Stimulated activated naive CD4-positive, alpha-beta T cell (primary cell): ENCODE measurements at regions not wholly inside any gene's neighbourhood (a gene's known extent, or its start where the extent isn't known, plus 50 kb on each side); places are given as distances from the start of the nearest gene placed in this dataset.

Experiments used
- DNase-seq, 6 experiments: peaks; one replicate each; lab custom pipeline; 2025; lab: John Stamatoyannopoulos, UW

- DNase-seq: no peak
Observed at GRCh38 chr15:46709460-46710083, 1007.7 kb upstream of the SEMA6D start.

GRCh38 chr15:46710401-46710960, 1006.8 kb upstream of the SEMA6D start:
- no peak for DNase-seq

DNA sequence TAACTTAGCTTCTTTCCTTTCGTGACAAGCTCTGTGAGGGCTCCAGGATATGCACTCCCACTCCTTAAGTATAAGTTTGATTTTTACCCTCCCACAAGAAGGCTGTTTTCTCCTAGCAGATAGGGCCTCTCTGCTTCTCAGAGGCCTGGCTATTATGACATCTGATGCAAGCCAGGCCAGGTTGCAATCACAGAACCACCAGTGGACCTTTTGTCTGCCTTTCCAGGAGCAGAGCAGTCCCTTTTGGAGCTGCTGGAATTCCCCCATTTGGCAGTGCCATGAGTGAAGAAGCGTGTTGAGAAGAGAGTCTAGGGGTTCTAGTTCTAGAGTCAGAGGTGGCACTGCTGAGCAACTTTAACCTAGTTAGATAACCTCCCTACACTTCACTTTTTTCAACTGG, 1004.3 kb upstream of the SEMA6D start:
- no peak for DNase-seq

DNA sequence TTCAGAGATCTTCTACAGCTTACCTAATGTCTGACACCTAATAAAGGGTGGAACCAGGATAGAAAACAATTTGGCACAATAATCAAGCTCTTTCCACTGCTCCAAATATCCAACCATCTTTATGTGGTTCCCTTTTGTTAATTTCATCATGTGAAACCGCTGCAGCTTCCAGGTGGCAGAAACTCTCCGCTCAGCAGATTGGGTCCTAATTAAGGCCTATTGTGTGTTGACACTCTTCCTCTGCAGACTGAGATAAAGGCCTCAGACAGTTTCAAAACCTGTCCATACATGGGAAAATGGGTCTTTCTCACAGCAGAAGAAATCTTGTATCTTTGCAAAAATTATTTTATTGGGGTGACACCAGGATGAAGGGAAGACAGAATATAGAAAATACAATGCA, 1002.4 kb upstream of the SEMA6D start:
- DNase-seq: no peak

DNA sequence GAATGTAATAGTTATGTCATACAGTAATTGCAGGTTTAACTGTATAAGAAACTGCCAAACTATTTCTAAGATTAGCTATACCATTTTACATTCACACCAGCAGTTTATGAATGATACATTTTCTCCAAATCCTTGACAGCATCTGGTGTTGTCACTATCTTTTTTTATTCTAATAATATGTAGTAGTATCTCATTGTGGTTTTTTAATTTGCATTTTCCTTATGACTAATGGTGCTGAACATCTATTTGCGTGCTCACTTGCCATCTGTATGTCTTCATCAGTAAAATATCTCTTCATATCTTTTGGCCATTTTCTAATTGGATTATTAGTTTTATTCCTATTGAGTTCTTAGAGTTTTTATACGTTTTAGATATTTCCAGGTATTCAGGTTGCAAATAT, 994.0 kb upstream of the SEMA6D start:
- no peak for DNase-seq

- no peak for DNase-seq
Observed at GRCh38 chr15:46732060-46732459, 985.2 kb upstream of the SEMA6D start.

DNA sequence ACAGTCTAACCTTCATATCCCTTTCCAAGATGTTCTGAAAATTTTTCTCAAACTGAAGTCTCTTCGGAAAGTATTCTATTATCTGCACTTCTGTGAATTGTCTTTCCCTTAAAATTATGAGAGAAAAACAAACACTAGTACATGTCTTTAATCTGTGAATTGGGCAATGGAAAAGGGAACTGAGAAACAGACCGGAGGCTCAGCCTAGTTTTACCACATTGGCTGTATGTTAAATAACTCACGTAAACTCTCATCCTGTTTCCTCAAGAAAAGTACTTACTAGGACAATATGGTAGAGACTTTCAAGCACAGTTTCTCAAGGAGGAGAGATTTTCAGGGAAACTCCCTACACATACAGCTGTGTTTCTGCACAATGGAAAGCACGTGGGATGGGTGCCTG, 982.2 kb upstream of the SEMA6D start:
- DNase-seq: no peak

GRCh38 chr15:46751303-46751702, 966.0 kb upstream of the SEMA6D start:
- DNase-seq: no peak

GRCh38 chr15:46753946-46754345, 963.4 kb upstream of the SEMA6D start:
- DNase-seq: no peak

GRCh38 chr15:46763091-46763490, 954.2 kb upstream of the SEMA6D start:
- no peak for DNase-seq

GRCh38 chr15:46764851-46765250, 952.5 kb upstream of the SEMA6D start:
- DNase-seq: no peak

DNA sequence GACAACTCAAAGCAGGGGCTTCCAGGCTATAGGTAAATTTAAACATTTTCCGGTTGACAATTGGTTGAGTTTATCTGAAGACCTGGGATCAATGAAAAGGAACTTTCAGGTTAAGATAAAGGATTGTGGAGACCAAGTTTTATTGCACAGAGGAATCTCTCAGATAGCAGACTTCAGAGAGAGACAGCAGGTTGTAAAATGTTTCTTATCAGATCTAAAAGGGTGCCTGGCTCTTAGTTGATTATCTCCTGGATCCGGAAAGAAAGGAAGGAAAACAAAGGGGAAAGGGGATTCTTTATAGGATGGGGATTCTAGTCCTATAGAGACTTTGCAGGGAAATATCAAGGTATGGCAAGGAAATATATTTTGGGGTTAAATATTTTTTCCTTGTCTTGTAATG, 951.3 kb upstream of the SEMA6D start:
- DNase-seq: no peak

DNA sequence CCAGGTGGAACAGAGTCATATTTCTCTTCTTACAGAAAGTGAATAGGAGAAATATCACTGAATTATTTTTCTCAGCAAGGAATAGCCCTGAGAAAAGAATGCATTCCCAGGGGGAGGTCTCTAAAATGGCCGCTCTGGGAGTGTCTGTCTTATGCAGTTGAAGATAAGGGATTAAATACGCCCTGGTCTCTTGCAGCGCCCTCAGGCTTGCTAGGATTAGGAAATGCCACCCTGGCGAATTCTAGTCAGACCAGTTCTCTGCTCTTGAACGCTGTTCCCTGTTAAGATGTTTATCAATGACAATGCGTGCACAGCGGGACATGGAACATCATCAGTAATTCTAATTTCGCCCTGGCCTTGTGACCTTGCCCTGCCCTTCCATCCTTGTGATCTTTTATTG, 949.0 kb upstream of the SEMA6D start:
- DNase-seq: no peak

DNA sequence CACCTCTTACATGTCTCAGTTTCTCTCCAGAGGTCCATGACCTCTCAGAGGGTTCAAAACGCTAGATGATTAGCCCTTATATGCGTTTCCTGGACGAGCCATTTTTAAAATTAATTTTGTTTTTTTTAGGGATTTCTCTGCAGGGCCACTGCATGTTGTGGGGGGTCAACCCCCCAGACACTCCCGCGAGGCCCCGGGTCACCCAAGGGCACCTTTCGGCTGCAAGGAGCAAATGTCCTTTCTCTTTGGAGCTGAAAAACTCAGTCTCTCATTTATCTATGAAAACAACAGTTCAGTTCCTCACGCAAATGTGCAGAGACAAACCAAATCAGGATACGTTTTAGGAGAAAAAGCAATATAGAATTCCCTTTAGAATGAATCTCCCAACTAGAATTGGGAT, 944.3 kb upstream of the SEMA6D start:
- no peak for DNase-seq

DNA sequence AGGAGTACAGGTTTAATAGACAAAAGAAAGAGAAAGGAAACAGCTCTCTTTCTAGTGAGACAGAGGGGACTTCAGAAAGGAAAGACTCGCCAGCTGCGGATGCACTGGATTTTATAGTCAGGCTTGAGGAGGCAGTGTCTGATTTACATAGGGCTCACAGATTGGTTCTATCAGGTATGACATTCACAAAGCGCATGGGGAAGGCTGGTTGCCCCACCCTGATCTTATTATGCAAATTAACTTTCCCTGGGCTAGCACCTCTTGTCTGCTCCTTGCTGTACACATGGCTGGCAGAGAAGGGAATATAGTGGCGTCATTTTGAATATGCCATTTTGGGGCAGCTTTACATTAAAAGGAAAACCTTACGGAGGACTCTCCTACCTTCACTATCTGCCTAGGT, 938.4 kb upstream of the SEMA6D start:
- DNase-seq: no peak

- DNase-seq: no peak
Observed at GRCh38 chr15:46786590-46787285, 930.6 kb upstream of the SEMA6D start.

DNA sequence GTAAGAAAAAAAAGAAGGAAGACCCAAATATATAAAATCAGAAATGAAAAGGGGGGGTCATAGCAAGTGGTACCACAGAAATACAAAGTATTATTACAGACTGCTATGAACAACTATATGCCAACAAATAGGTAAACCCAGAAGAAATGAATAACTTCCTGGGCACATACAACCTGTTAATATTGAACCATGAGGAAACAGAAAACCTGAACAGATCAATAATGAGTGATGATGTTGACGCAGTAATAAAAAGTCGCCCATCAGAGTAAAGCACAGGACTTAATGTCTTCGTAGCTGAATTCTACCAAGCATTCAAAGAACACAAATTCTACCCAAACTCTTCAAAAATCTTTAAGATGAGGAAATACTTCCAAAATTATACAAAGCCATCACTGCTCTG, 921.6 kb upstream of the SEMA6D start:
- DNase-seq: no peak

GRCh38 chr15:46808834-46809233, 908.5 kb upstream of the SEMA6D start:
- DNase-seq: no peak

- no peak for DNase-seq
Observed at GRCh38 chr15:46815240-46815639, 902.1 kb upstream of the SEMA6D start.

GRCh38 chr15:46815765-46816164, 901.5 kb upstream of the SEMA6D start:
- no peak for DNase-seq

GRCh38 chr15:46848704-46849103, 868.6 kb upstream of the SEMA6D start:
- no peak for DNase-seq

DNA sequence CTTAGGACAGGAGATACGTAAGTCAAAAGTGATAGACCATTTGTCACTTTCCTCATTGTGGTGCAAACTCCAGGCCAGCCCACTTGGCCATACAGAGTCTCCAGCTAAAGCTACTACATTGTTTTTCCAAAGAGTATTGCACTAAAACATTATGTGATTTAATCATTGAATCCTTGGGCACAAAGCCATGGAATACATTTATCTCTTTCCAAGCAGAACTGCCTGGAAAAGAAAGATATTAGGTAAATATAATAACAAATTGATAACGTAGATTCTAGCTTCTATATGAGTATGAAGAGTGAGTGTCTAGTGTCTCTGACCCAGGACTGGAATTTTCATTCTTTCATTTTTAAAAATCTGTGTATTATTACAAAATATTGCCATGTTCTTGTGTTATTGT, 863.7 kb upstream of the SEMA6D start:
- DNase-seq: no peak

- no peak for DNase-seq
Observed at GRCh38 chr15:46854564-46854963, 862.7 kb upstream of the SEMA6D start.

DNA sequence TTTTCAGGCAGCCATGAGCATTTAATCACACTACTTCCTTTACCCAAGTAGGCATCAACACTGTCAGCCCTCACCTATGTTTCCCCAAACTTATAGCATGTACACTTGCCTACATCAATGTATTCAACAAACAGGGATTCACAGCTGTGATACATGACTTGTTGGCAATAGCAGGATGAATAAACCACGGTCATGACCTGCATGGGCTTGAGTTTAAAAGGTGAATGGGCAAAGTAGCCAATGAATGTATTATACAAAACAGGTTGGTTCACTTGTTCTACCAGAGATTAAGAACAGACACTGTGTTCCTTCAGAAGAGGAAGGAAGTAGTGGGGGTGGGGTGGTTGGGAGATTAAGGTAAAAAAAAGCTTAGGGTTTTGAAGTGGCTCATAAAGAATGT, 861.9 kb upstream of the SEMA6D start:
- DNase-seq: no peak
